ENCODE measurements at regions not wholly inside any gene's neighbourhood (a gene's known extent, or its start where the extent isn't known, plus 50 kb on each side); places are given as distances from the start of the nearest gene placed in this dataset. TPM values are rescaled to one million over a fixed set of nuclear protein-coding genes. Genes with fewer than 3 reads are reported as not detected.

DNA sequence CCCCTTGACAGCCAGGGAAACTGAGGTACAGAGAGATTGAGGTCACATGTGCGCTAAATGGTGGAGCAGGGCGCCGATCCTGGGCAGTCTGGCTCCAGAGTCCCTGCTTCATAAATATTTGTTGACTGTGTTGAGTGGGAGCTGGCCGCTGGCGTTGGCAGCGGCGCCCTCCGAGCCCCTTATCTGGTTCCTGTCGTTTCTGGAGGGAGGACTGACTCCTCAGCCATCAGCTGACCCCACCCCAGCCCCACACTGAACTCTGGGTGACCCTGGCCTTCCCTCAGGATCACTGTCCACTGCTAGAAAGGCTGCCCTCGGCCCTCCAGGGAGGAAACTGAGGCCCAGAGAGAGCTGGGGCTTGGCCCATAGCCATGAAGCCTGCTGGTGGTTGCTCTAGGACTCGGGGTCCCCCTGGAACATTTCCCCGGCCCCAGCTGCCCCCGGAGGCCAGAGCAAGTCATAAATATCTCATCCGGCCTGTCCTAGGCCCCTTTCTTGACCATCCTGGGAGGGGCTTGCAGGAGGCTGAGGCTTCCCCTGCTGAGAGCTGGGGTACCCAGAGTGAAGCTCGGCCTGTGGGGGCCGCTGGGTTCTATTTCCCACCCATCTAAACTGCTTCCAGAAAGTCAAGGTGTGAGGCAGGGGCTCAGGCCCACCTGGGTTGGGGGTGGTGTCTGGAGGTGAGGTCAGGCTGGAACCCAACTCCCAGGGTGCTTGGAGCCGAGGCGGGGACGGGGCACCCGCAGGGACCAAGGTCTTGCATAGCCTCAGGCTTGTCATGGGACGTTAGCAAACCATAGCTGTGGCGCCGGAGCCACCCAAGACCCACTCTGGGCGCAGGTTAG is 51.7 kb upstream of the GSE1 start:
- H3K4me3 ChIP-seq, result no peak overlapping the region
- H3K4me1 ChIP-seq, result peaks cover 0 to 65% (median 32%) of the 10 kb centered on the region in 4 donors
- DNase-seq (ENCODE audit: low spot score in 2 of 2), result no peak
- 83% methylated on average over 14 to 24 of the region's 24 CpGs for WGBS, 2 donors
- no peaks in the 10 kb centered on the region for H3K9me3 ChIP-seq
- H3K36me3 ChIP-seq, result no peaks in the 10 kb centered on the region
- H3K27ac ChIP-seq, result no peak overlapping the region
- TF ChIP-seq CTCF (IDR thresholded peaks at IDR 0.05) (no peak), EP300 (IDR thresholded peaks at IDR 0.05) (no peak), POLR2A (IDR thresholded peaks at IDR 0.05) (no peak)
- no peaks in the 10 kb centered on the region for H3K27me3 ChIP-seq

GRCh38 chr16:85562093-85562786 is 50.9 kb upstream of the GSE1 start:
- Histone ChIP-seq H3K9me3 (no peaks in the 10 kb centered on the region), H3K4me3 (no peak overlapping the region), H3K27ac (no peak overlapping the region), H3K27me3 (no peaks in the 10 kb centered on the region), H3K4me1 (peaks cover 0 to 57% (median 32%) of the 10 kb centered on the region in 4 donors), H3K36me3 (no peaks in the 10 kb centered on the region)
- TF ChIP-seq POLR2A (IDR thresholded peaks at IDR 0.05) (no peak), CTCF (IDR thresholded peaks at IDR 0.05) (no peak), EP300 (IDR thresholded peaks at IDR 0.05) (no peak)
- DNase-seq (ENCODE audit: low spot score in 2 of 2), result no peak
- 83 to 86% methylated on average over 17 to 19 of the region's 19 CpGs for WGBS, 2 donors

- Histone ChIP-seq H3K27me3 (no peaks in the 10 kb centered on the region), H3K9me3 (no peaks in the 10 kb centered on the region), H3K27ac (peak overlapping the region in 3 of 4 donors; percentile 47 to 76 (median 71)), H3K4me1 (peaks cover 0 to 53% (median 28%) of the 10 kb centered on the region in 4 donors), H3K4me3 (no peak overlapping the region), H3K36me3 (no peaks in the 10 kb centered on the region)
- TF ChIP-seq EP300 (IDR thresholded peaks at IDR 0.05) (no peak), CTCF (IDR thresholded peaks at IDR 0.05) (no peak), POLR2A (IDR thresholded peaks at IDR 0.05) (no peak)
- no peak for DNase-seq (ENCODE audit: low spot score in 2 of 2)
- WGBS, 2 donors, result 72 to 73% methylated on average over 8 of the region's 8 CpGs
Measured at GRCh38 chr16:85563034-85563433, 50.1 kb upstream of the GSE1 start.

Small RNA genes in the stretch of these regions (small RNA-seq; reads per million reads assigned to genes)
- gene COX6CP16 (not detected), gene MIR5093 (not detected)
